HCT116 (cell line): ENCODE measurements at regions not wholly inside any gene's neighbourhood (a gene's known extent, or its start where the extent isn't known, plus 50 kb on each side); places are given as distances from the start of the nearest gene placed in this dataset.

Experiments
- ATAC-seq: fragments of 200-7000 bp; cut with Tn5 transposase; 2 replicates; pipeline ENCODE4 v1.9.1; 2020; ENCODE audit warnings: mild to moderate bottlenecking, moderate library complexity
- BruUV-seq: library from RNA; stranded (reverse); fragments of 400-500 nt; replicated peaks from 2 replicates; lab custom pipeline; 2021; lab: Mats Ljungman, UMichigan
- CTCF ChIA-PET: fragments of 300-600 bp; sonication (Branson Sonifier 250); formaldehyde crosslinking; loops from one replicate; lab custom pipeline; 2021; ENCODE audit warnings: antibody characterized with exemption; lab: Charles Lee
- POLR2A ChIA-PET: fragments of 300-600, 350-600 bp; sonication (Branson Sonifier 250); formaldehyde crosslinking; loops from one replicate; lab custom pipeline; 2021; ENCODE audit warnings: antibody characterized with exemption; lab: Charles Lee
- RAD21 ChIA-PET, 2 experiments: fragments of 300-600 bp; sonication (Branson Sonifier 250); formaldehyde crosslinking; loops; one replicate each; lab custom pipeline; 2023; ENCODE audit warnings: low total read pairs in 2 of 2; ENCODE audit not compliant: uncharacterized antibody in 2 of 2, unreplicated experiment in 2 of 2, low non-redundant PET in 1 of 2; lab: Charles Lee
- DNase-seq: peaks from one replicate; pipeline ENCODE4 v3.0.0-alpha.2; 2010; ENCODE audit warnings: low read depth, low spot score
- H2AFZ ChIP-seq: fragments of 200-600 bp; shearing (Covaris generic), sonication (generic); 2 replicates; pipeline ENCODE4 v1.6.1; 2017; ENCODE audit warnings: low read depth, mixed run types, mixed read lengths, antibody characterized with exemption, low read length; ENCODE audit not compliant: poor library complexity, severe bottlenecking
- H3K27ac ChIP-seq: 2 replicates; pipeline ENCODE4 v1.5.1; 2012; ENCODE audit warnings: low read depth, low read length
- H3K27me3 ChIP-seq: fragments of 200-600 bp; sonication (generic); 2 replicates; pipeline ENCODE4 v1.6.1; 2016; ENCODE audit warnings: mixed run types, low read length, mixed read lengths; ENCODE audit not compliant: insufficient read depth
- H3K36me3 ChIP-seq, 2 experiments: fragments of 200-500 bp in 1 of 2; fragments of 200-600 bp in 1 of 2; sonication (Bioruptor generic) in 1 of 2; sonication (generic) in 1 of 2; 2 replicates each; pipeline versions ENCODE4 v1.5.1 to v1.6.1; 2014 to 2016; ENCODE audit warnings: low read length in 2 of 2, inconsistent platforms in 1 of 2, mixed read lengths in 1 of 2, mixed run types in 1 of 2; ENCODE audit not compliant: insufficient read depth in 2 of 2, control insufficient read depth in 1 of 2
- H3K4me1 ChIP-seq, 2 experiments: fragments of 200-600 bp in 1 of 2; sonication (generic) in 1 of 2; 2 replicates each; pipeline versions ENCODE4 v1.5.1 to v1.6.1; 2012 to 2017; ENCODE audit warnings: low read length in 2 of 2, inconsistent platforms in 1 of 2, mild to moderate bottlenecking in 1 of 2, mixed read lengths in 1 of 2, mixed run types in 1 of 2, moderate library complexity in 1 of 2; ENCODE audit not compliant: insufficient read depth in 2 of 2, control insufficient read depth in 1 of 2
- H3K4me2 ChIP-seq: fragments of 200-600 bp; sonication (generic); 2 replicates; pipeline ENCODE4 v1.6.1; 2017; ENCODE audit warnings: mixed run types, low read length, mixed read lengths
- H3K4me3 ChIP-seq, 2 experiments: fragments of 200-600 bp in 1 of 2; sonication (generic) in 1 of 2; replicated peaks in 1 of 2; 2 replicates each; pipeline ENCODE4 v1.5.1; 2011 to 2016; ENCODE audit warnings: low read length in 2 of 2, control low read depth in 1 of 2, low read depth in 1 of 2, mild to moderate bottlenecking in 1 of 2, mixed read lengths in 1 of 2, mixed run types in 1 of 2
- H3K79me2 ChIP-seq: fragments of 200-600 bp; sonication (generic); 2 replicates; pipeline ENCODE4 v1.6.1; 2017; ENCODE audit warnings: mild to moderate bottlenecking, mixed run types, low read length, moderate library complexity, mixed read lengths; ENCODE audit not compliant: insufficient read depth
- H3K9ac ChIP-seq: fragments of 200-600 bp; sonication (generic); 2 replicates; pipeline ENCODE4 v1.6.1; 2016; ENCODE audit warnings: low read length, mixed read lengths
- H3K9me2 ChIP-seq: fragments of 200-600 bp; sonication (generic), shearing (Covaris generic); 2 replicates; pipeline ENCODE4 v1.6.1; 2017; ENCODE audit warnings: mixed run types, mild to moderate bottlenecking, moderate library complexity; ENCODE audit not compliant: insufficient read depth
- H3K9me3 ChIP-seq, 2 experiments: fragments of 200-500 bp in 1 of 2; fragments of 200-600 bp in 1 of 2; sonication (Bioruptor generic) in 1 of 2; sonication (generic) in 1 of 2; 2 replicates each; pipeline ENCODE4 v1.6.1; 2014 to 2017; ENCODE audit warnings: low read length in 2 of 2, mixed read lengths in 2 of 2, inconsistent platforms in 1 of 2, low read depth in 1 of 2, mild to moderate bottlenecking in 1 of 2, mixed run types in 1 of 2, moderate library complexity in 1 of 2; ENCODE audit not compliant: control insufficient read depth in 1 of 2, insufficient read depth in 1 of 2
- H4K20me1 ChIP-seq: fragments of 200-600 bp; sonication (generic), shearing (Covaris generic); 2 replicates; pipeline ENCODE4 v1.6.1; 2017; ENCODE audit warnings: mixed run types, mild to moderate bottlenecking, moderate library complexity; ENCODE audit not compliant: insufficient read depth
- CBX3 ChIP-seq: IDR thresholded peaks from 2 replicates; pipeline ENCODE4 v1.6.1; 2012; ENCODE audit warnings: low read depth
- EZH2 ChIP-seq: fragments of 200-600 bp; sonication (generic); IDR thresholded peaks from 2 replicates; pipeline ENCODE4 v1.6.1; 2017; ENCODE audit warnings: antibody characterized with exemption, mixed run types
- EZH2phosphoT487 ChIP-seq: fragments of 200-600 bp; IDR thresholded peaks from 2 replicates; pipeline ENCODE4 v1.6.1; 2018; ENCODE audit warnings: antibody characterized with exemption, borderline replicate concordance
- FOSL1 ChIP-seq: IDR thresholded peaks from 2 replicates; pipeline ENCODE4 v1.6.1; 2012; ENCODE audit warnings: low read depth
- POLR2AphosphoS5 ChIP-seq: IDR thresholded peaks from 2 replicates; pipeline ENCODE4 v1.6.1; 2011; ENCODE audit warnings: mild to moderate bottlenecking, low read depth, low read length, moderate library complexity
- RAD21 ChIP-seq: IDR thresholded peaks from 2 replicates; pipeline ENCODE4 v1.6.1; 2012; ENCODE audit warnings: low read depth, mild to moderate bottlenecking
- SRF ChIP-seq: IDR thresholded peaks from 2 replicates; pipeline ENCODE4 v1.6.1; 2012; ENCODE audit warnings: low read depth
- TCF7L2 ChIP-seq: IDR thresholded peaks from 2 replicates; pipeline ENCODE4 v1.7.0; 2011; ENCODE audit warnings: borderline replicate concordance, inconsistent platforms; ENCODE audit not compliant: insufficient read depth, insufficient read length; ENCODE audit errors: extremely low read depth
- ZFX ChIP-seq: fragments of 450-650 bp; IDR thresholded peaks from 2 replicates; pipeline ENCODE4 v1.6.1; 2017
- intact Hi-C: fragments of 100-400 bp; cut with micrococcal nuclease; formaldehyde crosslinking; loops from 2 replicates; pipeline ENCODE4 v1.10.0; 2022
- TF ChIP-seq, protein P1 (sequence below): IDR thresholded peaks from 2 replicates; pipeline ENCODE4 v1.6.1; 2012
- TF ChIP-seq, protein P2 (sequence below), 3 experiments: fragments of 200-600 bp in 1 of 3; sonication (generic) in 1 of 3; IDR thresholded peaks in 2 of 3; conservative IDR thresholded peaks in 1 of 3; 2 replicates each; pipeline ENCODE4 v1.5.1; 2012 to 2017; ENCODE audit warnings: low read depth in 2 of 3, low read length in 2 of 3, antibody characterized with exemption in 1 of 3, borderline replicate concordance in 1 of 3, control low read depth in 1 of 3, mild to moderate bottlenecking in 1 of 3, mixed read lengths in 1 of 3, mixed run types in 1 of 3, moderate library complexity in 1 of 3; ENCODE audit not compliant: insufficient read depth in 1 of 3

DNA sequence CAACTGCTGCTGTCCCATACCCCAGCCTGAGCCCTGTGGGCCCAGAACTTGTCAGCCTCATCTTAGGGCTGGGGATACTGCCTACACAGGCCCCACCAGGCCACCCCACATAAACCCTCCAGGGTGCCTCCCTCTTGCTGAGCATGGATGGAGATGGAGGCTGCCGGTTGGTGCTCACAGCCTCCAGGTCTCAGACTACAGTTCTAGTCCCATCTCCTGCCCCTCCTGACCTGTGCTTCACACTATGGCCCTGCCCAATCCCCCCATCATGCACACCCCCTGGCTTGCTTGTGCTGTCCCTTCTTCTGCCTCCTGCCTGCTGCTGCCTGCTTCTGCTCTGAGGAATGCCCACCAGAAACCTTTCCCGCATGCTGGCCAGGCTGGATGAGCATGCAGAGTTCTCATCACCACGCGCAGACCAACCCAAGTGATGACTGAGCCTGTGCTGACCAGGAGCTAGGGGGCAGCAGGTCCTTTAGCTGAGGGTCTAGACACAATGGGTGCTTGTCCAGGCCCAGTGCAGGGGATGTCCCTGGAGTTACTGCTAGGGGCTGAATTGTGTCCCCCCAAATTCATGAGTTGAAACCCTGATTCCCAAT is 138.4 kb upstream of the HS6ST1 start:
- H3K27ac ChIP-seq = no peak overlapping the region
- no peaks in the 10 kb centered on the region for H3K79me2 ChIP-seq
- TF ChIP-seq RAD21 (no peak), EZH2 (no peak), ZFX (no peak), CBX3 (no peak), FOSL1 (no peak), TCF7L2 (no peak), POLR2AphosphoS5 (no peak), EZH2phosphoT487 (no peak), SRF (no peak)
- TF ChIP-seq, protein P1, sequence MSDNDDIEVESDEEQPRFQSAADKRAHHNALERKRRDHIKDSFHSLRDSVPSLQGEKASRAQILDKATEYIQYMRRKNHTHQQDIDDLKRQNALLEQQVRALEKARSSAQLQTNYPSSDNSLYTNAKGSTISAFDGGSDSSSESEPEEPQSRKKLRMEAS = no peak
- TF ChIP-seq, protein P2, sequence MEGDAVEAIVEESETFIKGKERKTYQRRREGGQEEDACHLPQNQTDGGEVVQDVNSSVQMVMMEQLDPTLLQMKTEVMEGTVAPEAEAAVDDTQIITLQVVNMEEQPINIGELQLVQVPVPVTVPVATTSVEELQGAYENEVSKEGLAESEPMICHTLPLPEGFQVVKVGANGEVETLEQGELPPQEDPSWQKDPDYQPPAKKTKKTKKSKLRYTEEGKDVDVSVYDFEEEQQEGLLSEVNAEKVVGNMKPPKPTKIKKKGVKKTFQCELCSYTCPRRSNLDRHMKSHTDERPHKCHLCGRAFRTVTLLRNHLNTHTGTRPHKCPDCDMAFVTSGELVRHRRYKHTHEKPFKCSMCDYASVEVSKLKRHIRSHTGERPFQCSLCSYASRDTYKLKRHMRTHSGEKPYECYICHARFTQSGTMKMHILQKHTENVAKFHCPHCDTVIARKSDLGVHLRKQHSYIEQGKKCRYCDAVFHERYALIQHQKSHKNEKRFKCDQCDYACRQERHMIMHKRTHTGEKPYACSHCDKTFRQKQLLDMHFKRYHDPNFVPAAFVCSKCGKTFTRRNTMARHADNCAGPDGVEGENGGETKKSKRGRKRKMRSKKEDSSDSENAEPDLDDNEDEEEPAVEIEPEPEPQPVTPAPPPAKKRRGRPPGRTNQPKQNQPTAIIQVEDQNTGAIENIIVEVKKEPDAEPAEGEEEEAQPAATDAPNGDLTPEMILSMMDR (IDR thresholded peaks at IDR 0.05 in 2 of 3, conservative IDR thresholded peaks at IDR 0.05 in 1 of 3; ENCODE audit: borderline replicate concordance in 1 of 3, insufficient read depth in 1 of 3, low read depth in 2 of 3, low read length in 2 of 3) = no peak
- TF ChIP-seq, all 23 proteins: peak for 0
- Histone ChIP-seq H3K36me3 (no peaks in the 10 kb centered on the region), H3K9me3 (no peaks in the 10 kb centered on the region), H4K20me1 (no peaks in the 10 kb centered on the region), H3K27me3 (peaks cover 10% of the 10 kb centered on the region; the same call in 1 of the 2 replicates), H3K4me2 (no peak overlapping the region), H3K9me2 (no peaks in the 10 kb centered on the region), H3K4me1 (no peaks in the 10 kb centered on the region), H3K4me3 (no peak overlapping the region), H3K9ac (no peak overlapping the region), H2AFZ (no peak overlapping the region)
- no TSS peak for BruUV-seq
- DNase-seq = no peak
- intact Hi-C loops = no loop called here
- ATAC-seq = no peak
- CTCF ChIA-PET = no interaction called here
- POLR2A ChIA-PET = no interaction called here
- RAD21 ChIA-PET = interaction anchor here in 1 of 2 experiments (0.5 kb wide), 1 partner anchor 144 kb away, joined by 4 read pairs; no protein-coding TSS in a partner anchor
